H9 (cell line): ENCODE measurements at regions not wholly inside any gene's neighbourhood (a gene's known extent, or its start where the extent isn't known, plus 50 kb on each side); places are given as distances from the start of the nearest gene placed in this dataset.

ENCODE experiments used
- DNase-seq: peaks from one replicate; pipeline ENCODE4 v3.0.0-alpha.2; 2017
- H2AFZ ChIP-seq: one replicate; pipeline ENCODE4 v1.6.1; 2013; ENCODE audit warnings: mild to moderate bottlenecking, low read length, control low read depth, moderate library complexity
- H2AK5ac ChIP-seq: 2 replicates; pipeline ENCODE4 v1.6.1; 2013; ENCODE audit warnings: low read length, control low read depth, mixed read lengths; ENCODE audit not compliant: insufficient read length
- H2BK120ac ChIP-seq: one replicate; pipeline ENCODE4 v1.6.1; 2013; ENCODE audit warnings: low read depth, mild to moderate bottlenecking, low read length, control low read depth, inconsistent platforms; ENCODE audit not compliant: poor library complexity, severe bottlenecking
- H2BK12ac ChIP-seq: 2 replicates; pipeline ENCODE4 v1.6.1; 2013; ENCODE audit warnings: low read length, control low read depth, mixed read lengths, low read depth; ENCODE audit not compliant: insufficient read length
- H2BK15ac ChIP-seq: 2 replicates; pipeline ENCODE4 v1.6.1; 2013; ENCODE audit warnings: low read depth, low read length, control low read depth
- H2BK20ac ChIP-seq: one replicate; pipeline ENCODE4 v1.6.1; 2013; ENCODE audit warnings: low read depth, mild to moderate bottlenecking, low read length, control low read depth, inconsistent platforms; ENCODE audit not compliant: poor library complexity, severe bottlenecking
- H2BK5ac ChIP-seq: 2 replicates; pipeline ENCODE4 v1.6.1; 2013; ENCODE audit warnings: low read length, control low read depth, mixed read lengths; ENCODE audit not compliant: insufficient read length
- H3K14ac ChIP-seq: 2 replicates; pipeline ENCODE4 v1.6.1; 2013; ENCODE audit warnings: low read length, control low read depth; ENCODE audit not compliant: insufficient read depth
- H3K18ac ChIP-seq: 2 replicates; pipeline ENCODE4 v1.6.1; 2013; ENCODE audit warnings: low read depth, mild to moderate bottlenecking, mixed read lengths, low read length, control low read depth; ENCODE audit not compliant: insufficient read length
- H3K23ac ChIP-seq: 2 replicates; pipeline ENCODE4 v1.6.1; 2013; ENCODE audit warnings: low read length, control low read depth, mixed read lengths, low read depth; ENCODE audit not compliant: insufficient read length
- H3K23me2 ChIP-seq: 2 replicates; pipeline ENCODE4 v1.6.1; 2013; ENCODE audit warnings: low read depth, mild to moderate bottlenecking, mixed read lengths, low read length, control low read depth; ENCODE audit not compliant: insufficient read length, poor library complexity, severe bottlenecking
- H3K27ac ChIP-seq: 2 replicates; pipeline ENCODE4 v1.5.1; 2013; ENCODE audit warnings: low read length, control low read depth, mixed read lengths, low read depth; ENCODE audit not compliant: insufficient read length
- H3K27me3 ChIP-seq: 2 replicates; pipeline ENCODE4 v1.6.1; 2013; ENCODE audit warnings: low read length, control low read depth, inconsistent platforms; ENCODE audit not compliant: insufficient read depth
- H3K4ac ChIP-seq: 2 replicates; pipeline ENCODE4 v1.6.1; 2013; ENCODE audit warnings: low read depth, mild to moderate bottlenecking, control low read depth, inconsistent platforms, low read length, moderate library complexity
- H3K4me1 ChIP-seq: 2 replicates; pipeline ENCODE4 v1.6.1; 2013; ENCODE audit warnings: low read length, control low read depth, inconsistent platforms; ENCODE audit not compliant: insufficient read depth
- H3K4me2 ChIP-seq: 2 replicates; pipeline ENCODE4 v1.6.1; 2013; ENCODE audit warnings: low read length, control low read depth, mixed read lengths; ENCODE audit not compliant: insufficient read length, insufficient read depth
- H3K56ac ChIP-seq: 2 replicates; pipeline ENCODE4 v1.6.1; 2013; ENCODE audit warnings: low read depth, mild to moderate bottlenecking, mixed read lengths, low read length, control low read depth; ENCODE audit not compliant: insufficient read length
- H3K79me1 ChIP-seq: 2 replicates; pipeline ENCODE4 v1.6.1; 2013; ENCODE audit warnings: low read depth, mild to moderate bottlenecking, moderate library complexity, low read length, control low read depth, inconsistent platforms; ENCODE audit not compliant: insufficient read depth, poor library complexity, severe bottlenecking
- H3K79me2 ChIP-seq: 2 replicates; pipeline ENCODE4 v1.6.1; 2013; ENCODE audit warnings: low read length, control low read depth, inconsistent platforms; ENCODE audit not compliant: insufficient read depth
- H3K9ac ChIP-seq: 2 replicates; pipeline ENCODE4 v1.6.1; 2013; ENCODE audit warnings: low read length, control low read depth, mixed read lengths; ENCODE audit not compliant: insufficient read length; ENCODE audit errors: extremely low read depth
- H3K9me3 ChIP-seq: one replicate; pipeline ENCODE4 v1.6.1; 2013; ENCODE audit warnings: low read depth, low read length, inconsistent platforms; ENCODE audit not compliant: control insufficient read depth
- H3T11ph ChIP-seq: one replicate; pipeline ENCODE4 v1.6.1; 2013; ENCODE audit warnings: mild to moderate bottlenecking, low read length, control low read depth, inconsistent platforms
- H4K20me1 ChIP-seq: one replicate; pipeline ENCODE4 v1.6.1; 2013; ENCODE audit not compliant: control insufficient read depth, insufficient read length, insufficient read depth
- H4K5ac ChIP-seq: 2 replicates; pipeline ENCODE4 v1.6.1; 2013; ENCODE audit warnings: low read depth, mild to moderate bottlenecking, mixed read lengths, low read length, control low read depth; ENCODE audit not compliant: insufficient read length
- H4K8ac ChIP-seq: replicated peaks from 2 replicates; pipeline ENCODE4 v1.6.1; 2013; ENCODE audit warnings: low read length, control low read depth, mixed read lengths, low read depth; ENCODE audit not compliant: insufficient read length
- H4K91ac ChIP-seq: 2 replicates; pipeline ENCODE4 v1.6.1; 2013; ENCODE audit warnings: low read depth, mild to moderate bottlenecking, moderate library complexity, mixed read lengths, low read length, control low read depth; ENCODE audit not compliant: insufficient read length
- H3K27ac Mint-ChIP-seq, 3 experiments: 2 replicates in 2 of 3; 3 replicates in 1 of 3; pipeline ENCODE4 v1.8.0; 2020 to 2021; ENCODE audit warnings: mixed read lengths in 3 of 3, mild to moderate bottlenecking in 1 of 3, moderate library complexity in 1 of 3
- H3K27me3 Mint-ChIP-seq: 2 replicates; pipeline ENCODE4 v1.8.0; 2021; ENCODE audit warnings: low read depth, mild to moderate bottlenecking, moderate library complexity, mixed read lengths
- H3K36me3 Mint-ChIP-seq, 3 experiments: 2 replicates in 2 of 3; 3 replicates in 1 of 3; pipeline ENCODE4 v1.8.0; 2020 to 2021; ENCODE audit warnings: low read depth in 3 of 3, mixed read lengths in 3 of 3; ENCODE audit not compliant: insufficient read depth in 1 of 3
- H3K4me1 Mint-ChIP-seq, 2 experiments: 2 replicates each; pipeline ENCODE4 v1.8.0; 2020; ENCODE audit warnings: mixed read lengths in 2 of 2
- H3K4me3 Mint-ChIP-seq, 2 experiments: 2 replicates in 1 of 2; 3 replicates in 1 of 2; pipeline ENCODE4 v1.8.0; 2020 to 2021; ENCODE audit warnings: mild to moderate bottlenecking in 2 of 2, mixed read lengths in 2 of 2, moderate library complexity in 1 of 2
- H3K9me3 Mint-ChIP-seq, 2 experiments: 2 replicates in 1 of 2; 3 replicates in 1 of 2; pipeline ENCODE4 v1.8.0; 2020; ENCODE audit warnings: mild to moderate bottlenecking in 2 of 2, mixed read lengths in 2 of 2, moderate library complexity in 1 of 2
- CTCF ChIP-seq: fragments of 200-600 bp; sonication (generic); conservative IDR thresholded peaks from 3 replicates; pipeline ENCODE4 v1.8.0; 2021; ENCODE audit warnings: antibody characterized with exemption, mild to moderate bottlenecking
- WGBS: extraction: QIAGEN DNeasy Blood & Tissue Kit; methylation state at CpG from one replicate; pipeline ENCODE4 v1.1.7; 2013; ENCODE audit warnings: missing lambda C conversion rate, low lambda C conversion rate, mixed read lengths; ENCODE audit not compliant: insufficient read length; ENCODE audit errors: extremely low coverage; 5-methylcytosine and 5-hydroxymethylcytosine counted together

- no peak overlapping the region for H3K4me3 Mint-ChIP-seq
- Histone ChIP-seq H3K18ac (no peak overlapping the region), H3K9ac (no peak overlapping the region), H3K27ac (no peak overlapping the region), H4K8ac (no peak overlapping the region), H3K4ac (no peak overlapping the region), H3K79me2 (no peaks in the 10 kb centered on the region), H2BK12ac (no peak overlapping the region), H2BK20ac (no peak overlapping the region), H3K79me1 (no peaks in the 10 kb centered on the region), H2BK15ac (no peak overlapping the region), H3K56ac (no peak overlapping the region), H4K91ac (no peak overlapping the region), H3K27me3 (no peaks in the 10 kb centered on the region), H3K23me2 (no peaks in the 10 kb centered on the region), H3K9me3 (peaks cover 15% of the 10 kb centered on the region), H3K23ac (no peak overlapping the region), H4K5ac (no peak overlapping the region), H2BK120ac (no peak overlapping the region), H3K4me1 (no peaks in the 10 kb centered on the region), H2AK5ac (no peak overlapping the region), H3K4me2 (no peak overlapping the region), H2AFZ (no peak overlapping the region), H3T11ph (no peak overlapping the region), H4K20me1 (no peaks in the 10 kb centered on the region), H2BK5ac (no peak overlapping the region), H3K14ac (no peak overlapping the region)
- no peak overlapping the region for H3K27ac Mint-ChIP-seq
- peaks cover 0 to 10% of the 10 kb centered on the region in 2 experiments; a peak in 1 of 4 replicates for H3K4me1 Mint-ChIP-seq
- TF ChIP-seq CTCF: no peak
- peaks cover 29 to 33% of the 10 kb centered on the region in 2 experiments for H3K9me3 Mint-ChIP-seq
- peaks cover 13 to 30% (median 17%) of the 10 kb centered on the region in 3 experiments for H3K36me3 Mint-ChIP-seq
- no peaks in the 10 kb centered on the region for H3K27me3 Mint-ChIP-seq
- DNase-seq: no peak
- WGBS: no CpG with 5 or more reads among the region's 9 CpGs
These were observed 313.9 kb upstream of the TRPC7 start for GRCh38 chr5:136679233-136679632.
